K562 (cell line): ENCODE measurements at regions not wholly inside any gene's neighbourhood (a gene's known extent, or its start where the extent isn't known, plus 50 kb on each side); places are given as distances from the start of the nearest gene placed in this dataset.

Source experiments
- ETS1 ChIP-seq: conservative IDR thresholded peaks from 2 replicates; pipeline ENCODE4 v1.6.1; 2011; ENCODE audit warnings: low read depth, mild to moderate bottlenecking, low read length; ENCODE audit not compliant: control insufficient read depth
- ETV6 ChIP-seq, 3 experiments: fragments of 150-350 bp in 1 of 3; sonication (generic) in 1 of 3; formaldehyde crosslinking in 1 of 3; IDR thresholded peaks; 2 replicates each; pipeline versions ENCODE4 v1.6.1 to v1.8.0; 2014 to 2022; ENCODE audit warnings: borderline replicate concordance in 2 of 3, low read depth in 2 of 3, antibody characterized with exemption in 1 of 3, low read length in 1 of 3, mild to moderate bottlenecking in 1 of 3, missing genetic modification reagents in 1 of 3
- SMAD4 ChIP-seq: fragments of 250-450 bp; sonication (Bioruptor Pico); conservative IDR thresholded peaks from 2 replicates; pipeline ENCODE4 v1.8.0; 2021; ENCODE audit warnings: inconsistent platforms, mild to moderate bottlenecking, moderate library complexity
- TRIM25 ChIP-seq: fragments of 450-650 bp; IDR thresholded peaks from 2 replicates; pipeline ENCODE4 v1.7.0; 2016; ENCODE audit warnings: borderline replicate concordance
- ZNF398 ChIP-seq: fragments of 250-450 bp; sonication (Bioruptor Pico); IDR thresholded peaks from 2 replicates; pipeline ENCODE4 v1.8.0; 2021; ENCODE audit warnings: moderate library complexity, mild to moderate bottlenecking, inconsistent platforms

GRCh38 chr13:19060311-19061002 is 121.2 kb downstream of the TUBA3C start (continued):
- TF ChIP-seq TRIM25 (no peak), SMAD4 (no peak), ETS1 (no peak), ZNF398 (CRISPR knock-in tag) (no peak), ETV6 (IDR thresholded peaks at IDR 0.05; ENCODE audit: borderline replicate concordance in 1 of 2, low read depth in 2 of 2, low read length in 1 of 2) (no peak), ETV6 (CRISPR knock-in tag; IDR thresholded peaks at IDR 0.05; ENCODE audit: borderline replicate concordance) (no peak)
